GM23338 (cell line): ENCODE measurements at regions not wholly inside any gene's neighbourhood (a gene's known extent, or its start where the extent isn't known, plus 50 kb on each side); places are given as distances from the start of the nearest gene placed in this dataset.

Experiments used
- CTCF ChIP-seq, 2 experiments: fragments of 200-600 bp in 1 of 2; sonication (generic) in 1 of 2; conservative IDR thresholded peaks; 2 replicates each; pipeline versions ENCODE4 v1.5.1 to v1.6.1; 2016 to 2017; ENCODE audit warnings: antibody characterized with exemption in 2 of 2, low read depth in 2 of 2, mild to moderate bottlenecking in 2 of 2, moderate library complexity in 1 of 2
- ETS1 ChIP-seq: IDR thresholded peaks from 2 replicates; pipeline ENCODE4 v1.6.1; 2016; ENCODE audit warnings: antibody characterized with exemption
- EZH2phosphoT487 ChIP-seq: fragments of 200-600 bp; sonication (generic); IDR thresholded peaks from one replicate; pipeline ENCODE4 v1.8.1; 2018; ENCODE audit warnings: antibody characterized with exemption; ENCODE audit not compliant: unreplicated experiment
- POLR2AphosphoS5 ChIP-seq: IDR thresholded peaks from 2 replicates; pipeline ENCODE4 v1.6.1; 2016; ENCODE audit warnings: antibody characterized with exemption, low read depth

- TF ChIP-seq ETS1 = no peak
- no peak for TF ChIP-seq CTCF (conservative IDR thresholded peaks at IDR 0.05; ENCODE audit: low read depth in 2 of 2)
- TF ChIP-seq POLR2AphosphoS5 = no peak
- TF ChIP-seq EZH2phosphoT487 = no peak
Observed at GRCh38 chr16:66267292-66268014, 99.0 kb upstream of the CDH5 start.
